IMR-90 (cell line): ENCODE measurements at regions not wholly inside any gene's neighbourhood (a gene's known extent, or its start where the extent isn't known, plus 50 kb on each side); places are given as distances from the start of the nearest gene placed in this dataset.

ENCODE experiments used
- ATAC-seq: fragments of 200-7000 bp; cut with Tn5 transposase; 2 replicates; pipeline ENCODE4 v1.9.1; 2020; ENCODE audit warnings: low read depth, mild to moderate bottlenecking, moderate library complexity
- BruUV-seq: library from RNA; stranded (reverse); fragments of 400-500 nt; replicated peaks from 2 replicates; lab custom pipeline; 2021; lab: Mats Ljungman, UMichigan
- CTCF ChIA-PET: fragments of 300-600 bp; formaldehyde crosslinking; extraction: SDS; loops from one replicate; lab custom pipeline; 2021; ENCODE audit warnings: antibody characterized with exemption; lab: Yijun Ruan, JAX
- POLR2A ChIA-PET: fragments of 300-600 bp; sonication (Branson Sonifier 250); formaldehyde crosslinking; loops from one replicate; lab custom pipeline; 2022; ENCODE audit warnings: antibody characterized with exemption; ENCODE audit not compliant: unreplicated experiment; lab: Charles Lee
- DNase-seq: peaks from one replicate; pipeline ENCODE4 v3.0.0; 2013
- H2AFZ ChIP-seq: replicated peaks from 2 replicates; pipeline ENCODE3; 2013; ENCODE audit warnings: low read length, mild to moderate bottlenecking; ENCODE audit not compliant: poor library complexity
- H2AK5ac ChIP-seq: 2 replicates; pipeline ENCODE4 v1.6.1; 2013; ENCODE audit warnings: low read depth, low read length, inconsistent platforms
- H2AK9ac ChIP-seq: replicated peaks from 2 replicates; pipeline ENCODE3; 2013; ENCODE audit warnings: mild to moderate bottlenecking, low read depth, low read length, moderate library complexity; ENCODE audit not compliant: poor library complexity
- H2BK120ac ChIP-seq: 2 replicates; pipeline ENCODE4 v1.6.1; 2013; ENCODE audit warnings: low read depth, low read length, inconsistent platforms
- H2BK15ac ChIP-seq: 3 replicates; pipeline ENCODE4 v1.6.1; 2013; ENCODE audit warnings: low read depth, low read length, inconsistent platforms
- H2BK20ac ChIP-seq: 2 replicates; pipeline ENCODE4 v1.6.1; 2013; ENCODE audit warnings: low read depth, mild to moderate bottlenecking, inconsistent platforms, low read length, moderate library complexity
- H2BK5ac ChIP-seq: 2 replicates; pipeline ENCODE4 v1.6.1; 2013; ENCODE audit warnings: mild to moderate bottlenecking, low read depth, low read length, inconsistent platforms; ENCODE audit not compliant: poor library complexity, severe bottlenecking
- H3K14ac ChIP-seq: replicated peaks from 2 replicates; pipeline ENCODE4 v1.6.1; 2013; ENCODE audit warnings: low read depth, low read length, inconsistent platforms
- H3K18ac ChIP-seq: 2 replicates; pipeline ENCODE4 v1.6.1; 2013; ENCODE audit warnings: low read depth, low read length, control low read depth
- H3K23ac ChIP-seq: 2 replicates; pipeline ENCODE4 v1.6.1; 2013; ENCODE audit warnings: low read depth, low read length, inconsistent platforms
- H3K27ac ChIP-seq: 2 replicates; pipeline ENCODE4 v1.5.1; 2013; ENCODE audit warnings: mild to moderate bottlenecking, control low read depth, low read length; ENCODE audit not compliant: insufficient read depth
- H3K27me3 ChIP-seq: 2 replicates; pipeline ENCODE4 v1.6.1; 2013; ENCODE audit warnings: low read length; ENCODE audit not compliant: control insufficient read depth, insufficient read depth
- H3K36me3 ChIP-seq: 2 replicates; pipeline ENCODE4 v1.6.1; 2013; ENCODE audit warnings: low read length, mixed read lengths; ENCODE audit not compliant: control insufficient read depth, insufficient read depth
- H3K4ac ChIP-seq: 2 replicates; pipeline ENCODE4 v1.6.1; 2013; ENCODE audit warnings: low read depth, low read length, inconsistent platforms
- H3K4me1 ChIP-seq: 2 replicates; pipeline ENCODE4 v1.6.1; 2013; ENCODE audit warnings: low read length, mixed read lengths; ENCODE audit not compliant: control insufficient read depth, insufficient read depth
- H3K4me2 ChIP-seq: 2 replicates; pipeline ENCODE4 v1.6.1; 2013; ENCODE audit warnings: low read depth, mild to moderate bottlenecking, control low read depth, low read length, moderate library complexity
- H3K4me3 ChIP-seq: 2 replicates; pipeline ENCODE4 v1.5.1; 2013; ENCODE audit warnings: low read depth, mild to moderate bottlenecking, control low read depth, low read length, moderate library complexity; ENCODE audit not compliant: insufficient read depth
- H3K56ac ChIP-seq: 2 replicates; pipeline ENCODE4 v1.6.1; 2013; ENCODE audit warnings: low read length, inconsistent platforms; ENCODE audit not compliant: insufficient read depth; ENCODE audit errors: extremely low read depth
- H3K79me1 ChIP-seq, 2 experiments: 2 replicates each; pipeline ENCODE4 v1.6.1; 2013; ENCODE audit warnings: low read length in 2 of 2, inconsistent platforms in 1 of 2, low read depth in 1 of 2
- H3K9ac ChIP-seq: 2 replicates; pipeline ENCODE4 v1.6.1; 2013; ENCODE audit warnings: low read depth, low read length, control low read depth
- H3K9me1 ChIP-seq: 2 replicates; pipeline ENCODE4 v1.6.1; 2013; ENCODE audit warnings: low read length, inconsistent platforms; ENCODE audit not compliant: insufficient read depth
- H3K9me3 ChIP-seq: 2 replicates; pipeline ENCODE4 v1.6.1; 2013; ENCODE audit warnings: low read length; ENCODE audit not compliant: control insufficient read depth, insufficient read depth
- H4K20me1 ChIP-seq: 2 replicates; pipeline ENCODE4 v1.6.1; 2013; ENCODE audit warnings: low read length, inconsistent platforms; ENCODE audit not compliant: insufficient read depth
- H4K5ac ChIP-seq: 2 replicates; pipeline ENCODE4 v1.6.1; 2013; ENCODE audit warnings: mild to moderate bottlenecking, low read depth, low read length, control low read depth
- H4K8ac ChIP-seq, 2 experiments: 2 replicates each; pipeline ENCODE4 v1.6.1; 2013; ENCODE audit warnings: low read depth in 2 of 2, low read length in 2 of 2, control low read depth in 1 of 2, inconsistent platforms in 1 of 2
- H4K91ac ChIP-seq: 2 replicates; pipeline ENCODE4 v1.6.1; 2013; ENCODE audit warnings: low read depth, low read length, inconsistent platforms; ENCODE audit not compliant: insufficient read depth
- BHLHE40 ChIP-seq: fragments of 150-350 bp; IDR thresholded peaks from 2 replicates; pipeline ENCODE4 v1.6.1; 2016; ENCODE audit warnings: mild to moderate bottlenecking, low read depth, low read length
- CEBPB ChIP-seq: IDR thresholded peaks from 2 replicates; pipeline ENCODE4 v1.6.1; 2012; ENCODE audit warnings: low read depth, low read length, improper control_type of control experiment
- CTCF ChIP-seq: conservative IDR thresholded peaks from 2 replicates; pipeline ENCODE4 v1.5.1; 2012; ENCODE audit warnings: mild to moderate bottlenecking, low read depth, low read length, improper control_type of control experiment
- ELK1 ChIP-seq: fragments of 150-350 bp; IDR thresholded peaks from 2 replicates; pipeline ENCODE4 v1.6.1; 2016; ENCODE audit warnings: low read depth, mild to moderate bottlenecking, low read length, moderate library complexity, borderline replicate concordance
- POLR2A ChIP-seq: IDR thresholded peaks from 2 replicates; pipeline ENCODE4 v1.6.1; 2012; ENCODE audit warnings: mild to moderate bottlenecking, low read depth, low read length
- RAD21 ChIP-seq: IDR thresholded peaks from 2 replicates; pipeline ENCODE4 v1.6.1; 2012; ENCODE audit warnings: low read length, improper control_type of control experiment
- RFX5 ChIP-seq: IDR thresholded peaks from 2 replicates; pipeline ENCODE4 v1.8.0; 2012; ENCODE audit warnings: low read depth, mild to moderate bottlenecking, low read length, moderate library complexity
- SMC3 ChIP-seq: fragments of 150-350 bp; IDR thresholded peaks from 2 replicates; pipeline ENCODE4 v1.6.1; 2016; ENCODE audit warnings: low read depth, mild to moderate bottlenecking, antibody characterized with exemption, low read length, moderate library complexity
- USF2 ChIP-seq: fragments of 150-350 bp; IDR thresholded peaks from 2 replicates; pipeline ENCODE4 v1.6.1; 2017; ENCODE audit warnings: mild to moderate bottlenecking, antibody characterized with exemption, low read length, low read depth
- WGBS, 2 experiments: methylation state at CpG; one replicate each; pipeline versions ENCODE4 v1.1.5 to v1.1.7; 2013; ENCODE audit warnings: missing lambda C conversion rate in 2 of 2; ENCODE audit not compliant: insufficient read length in 1 of 2; ENCODE audit errors: extremely low coverage in 2 of 2; 5-methylcytosine and 5-hydroxymethylcytosine counted together
- dilution Hi-C: fragments of 300-500 bp; cut with HindIII; formaldehyde crosslinking; loops from one replicate; pipeline ENCODE4 v1.14.3; 2018; ENCODE audit warnings: low sequenced_read_pairs; ENCODE audit not compliant: unreplicated experiment
- in situ Hi-C: fragments of 300-500 bp; cut with MboI; formaldehyde crosslinking; loops from 3 replicates; pipeline ENCODE4 v1.14.3; 2019; ENCODE audit warnings: low sequenced_read_pairs, inconsistent platforms, mixed read lengths
- intact Hi-C: fragments of 100-400 bp; cut with micrococcal nuclease; formaldehyde crosslinking; loops from 2 replicates; pipeline ENCODE4 v1.10.0; 2022

- H3K9me3 ChIP-seq, result peaks cover 23% of the 10 kb centered on the region
- no TSS peak for BruUV-seq
- no peak overlapping the region for H2BK20ac ChIP-seq
- H3K9ac ChIP-seq, result no peak overlapping the region
- no peak overlapping the region for H2AK9ac ChIP-seq
- no peak overlapping the region for H4K8ac ChIP-seq
- 33% methylated on average over 1 of the region's 4 CpGs; no CpG with 5 or more reads in 1 of the 2 experiments for WGBS, 2 experiments
- TF ChIP-seq USF2 (no peak), RFX5 (no peak), POLR2A (no peak), ELK1 (no peak), BHLHE40 (no peak), RAD21 (no peak), CEBPB (no peak), SMC3 (no peak), CTCF (no peak)
- DNase-seq, result no peak
- no peaks in the 10 kb centered on the region for H3K9me1 ChIP-seq
- CTCF ChIA-PET, result no interaction called here
- no peak overlapping the region for H4K91ac ChIP-seq
- H3K56ac ChIP-seq, result no peak overlapping the region
- ATAC-seq, result no peak
- no peak overlapping the region for H3K14ac ChIP-seq
- H2BK120ac ChIP-seq, result no peak overlapping the region
- H3K23ac ChIP-seq, result no peak overlapping the region
- POLR2A ChIA-PET, result no interaction called here
- H3K36me3 ChIP-seq, result no peaks in the 10 kb centered on the region
- H2BK5ac ChIP-seq, result no peak overlapping the region
- no peak overlapping the region for H3K27ac ChIP-seq
- H4K5ac ChIP-seq, result no peak overlapping the region
- intact Hi-C loops, result no loop called here
- no peak overlapping the region for H3K4me3 ChIP-seq
- H3K18ac ChIP-seq, result no peak overlapping the region
- no peak overlapping the region for H3K4me2 ChIP-seq
- in situ Hi-C loops, result no loop called here
- no peaks in the 10 kb centered on the region for H4K20me1 ChIP-seq
- dilution Hi-C loops, result no loop called here
- H3K4ac ChIP-seq, result no peak overlapping the region
- no peaks in the 10 kb centered on the region for H3K79me1 ChIP-seq
- no peak overlapping the region for H2BK15ac ChIP-seq
- H3K4me1 ChIP-seq, result no peaks in the 10 kb centered on the region
- H3K27me3 ChIP-seq, result no peaks in the 10 kb centered on the region
- H2AK5ac ChIP-seq, result no peak overlapping the region
- no peak overlapping the region for H2AFZ ChIP-seq
Measured at GRCh38 chr22:34489861-34490260, 569.6 kb upstream of the LARGE1 start.
